Loucy (cell line): ENCODE measurements at regions not wholly inside any gene's neighbourhood (a gene's known extent, or its start where the extent isn't known, plus 50 kb on each side); places are given as distances from the start of the nearest gene placed in this dataset.

Experiments
- H2AFZ ChIP-seq: fragments of 200-600 bp; sonication (generic); 2 replicates; pipeline ENCODE4 v1.6.0; 2016; ENCODE audit warnings: antibody characterized with exemption, mild to moderate bottlenecking, low read length, moderate library complexity
- H3F3A ChIP-seq: fragments of 200-600 bp; 2 replicates; pipeline ENCODE4 v1.6.0; 2016; ENCODE audit warnings: antibody characterized with exemption, low read depth, mild to moderate bottlenecking
- H3K27me3 ChIP-seq: fragments of 200-600 bp; sonication (generic); 2 replicates; pipeline ENCODE4 v1.6.1; 2014; ENCODE audit warnings: low read length, mild to moderate bottlenecking; ENCODE audit not compliant: insufficient read depth, poor library complexity, severe bottlenecking
- H3K36me3 ChIP-seq: fragments of 200-600 bp; sonication (generic); 2 replicates; pipeline ENCODE4 v1.6.1; 2016; ENCODE audit warnings: low read length; ENCODE audit not compliant: insufficient read depth
- H3K4me1 ChIP-seq: fragments of 200-600 bp; sonication (generic); 2 replicates; pipeline ENCODE4 v1.5.1; 2014; ENCODE audit warnings: low read length, mild to moderate bottlenecking; ENCODE audit not compliant: insufficient read depth, poor library complexity, severe bottlenecking
- H3K4me2 ChIP-seq: fragments of 200-600 bp; sonication (generic); 2 replicates; pipeline ENCODE4 v1.6.0; 2014; ENCODE audit warnings: antibody characterized with exemption, low read length, low read depth, mild to moderate bottlenecking; ENCODE audit not compliant: poor library complexity, severe bottlenecking
- H3K4me3 ChIP-seq: fragments of 200-600 bp; sonication (generic); 2 replicates; pipeline ENCODE4 v1.5.1; 2014; ENCODE audit warnings: low read length, mild to moderate bottlenecking, mixed read lengths; ENCODE audit not compliant: poor library complexity, severe bottlenecking
- H3K79me2 ChIP-seq: fragments of 200-600 bp; sonication (generic); 2 replicates; pipeline ENCODE4 v1.6.1; 2014; ENCODE audit warnings: low read length; ENCODE audit not compliant: insufficient read depth
- H3K9ac ChIP-seq: fragments of 200-600 bp; sonication (generic); 2 replicates; pipeline ENCODE4 v1.6.0; 2014; ENCODE audit warnings: mild to moderate bottlenecking, low read depth, low read length, moderate library complexity; ENCODE audit not compliant: poor library complexity, severe bottlenecking
- H3K9me2 ChIP-seq: fragments of 200-600 bp; sonication (generic); replicated peaks from 2 replicates; pipeline ENCODE4 v1.6.1; 2016; ENCODE audit warnings: low read depth, low read length, mixed read lengths
- H3K9me3 ChIP-seq: fragments of 200-600 bp; sonication (generic); 2 replicates; pipeline ENCODE4 v1.6.1; 2014; ENCODE audit warnings: mild to moderate bottlenecking, antibody characterized with exemption, low read length, low read depth; ENCODE audit not compliant: insufficient read depth
- H4K20me1 ChIP-seq: fragments of 200-600 bp; sonication (generic); 2 replicates; pipeline ENCODE4 v1.6.0; 2014; ENCODE audit warnings: antibody characterized with exemption, low read length, mild to moderate bottlenecking; ENCODE audit not compliant: insufficient read depth, poor library complexity, severe bottlenecking
- CTCF ChIP-seq: fragments of 200-600 bp; sonication (generic); conservative IDR thresholded peaks from 2 replicates; pipeline ENCODE4 v1.5.1; 2014; ENCODE audit warnings: mild to moderate bottlenecking, antibody characterized with exemption, low read length
- EZH2phosphoT487 ChIP-seq: fragments of 200-600 bp; IDR thresholded peaks from 2 replicates; pipeline ENCODE4 v1.6.1; 2018; ENCODE audit warnings: antibody characterized with exemption, mild to moderate bottlenecking, moderate library complexity, borderline replicate concordance

DNA sequence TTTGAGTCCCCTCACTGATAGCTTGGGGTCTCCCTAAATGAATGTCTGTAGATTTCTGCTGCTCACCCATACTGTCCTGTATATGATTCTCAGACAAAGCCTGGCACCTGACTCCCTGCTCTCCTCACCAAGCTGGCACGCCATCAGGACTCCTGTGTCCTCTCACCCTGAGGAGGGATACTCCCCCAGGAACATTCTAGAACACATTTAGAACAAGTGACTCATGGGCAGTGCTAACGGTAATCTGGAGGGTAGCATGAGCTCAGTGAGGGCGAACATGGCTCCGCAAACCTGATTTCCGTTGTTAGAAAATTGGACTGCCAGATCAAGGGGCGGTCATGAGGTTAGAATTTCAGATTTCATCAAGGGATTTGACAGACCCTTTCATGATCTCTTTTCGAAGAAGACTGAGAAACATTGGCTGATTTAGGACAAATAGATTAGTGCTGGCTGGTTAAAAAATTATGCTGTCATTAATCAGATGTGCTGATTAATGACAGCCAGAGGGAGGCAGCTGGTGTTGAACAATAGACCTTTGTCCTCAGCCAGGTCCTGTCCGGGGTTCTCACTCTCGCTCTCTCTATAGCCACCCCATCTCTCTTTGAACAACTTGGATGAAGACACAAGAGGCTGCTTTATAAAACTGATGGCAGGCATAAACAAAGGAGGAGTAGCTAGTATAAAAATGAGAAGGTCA is 244.3 kb downstream of the PTTG2 start:
- Histone ChIP-seq H2AFZ (no peak overlapping the region), H3F3A (no peaks in the 10 kb centered on the region), H3K9me3 (no peaks in the 10 kb centered on the region), H3K79me2 (no peaks in the 10 kb centered on the region), H3K4me2 (no peak overlapping the region), H3K4me3 (no peak overlapping the region), H4K20me1 (no peaks in the 10 kb centered on the region), H3K4me1 (no peaks in the 10 kb centered on the region), H3K27me3 (no peaks in the 10 kb centered on the region), H3K9ac (no peak overlapping the region), H3K9me2 (no peaks in the 10 kb centered on the region), H3K36me3 (no peaks in the 10 kb centered on the region)
- TF ChIP-seq CTCF (no peak), EZH2phosphoT487 (no peak)

GRCh38 chr4:38205261-38205660 is 245.1 kb downstream of the PTTG2 start:
- no peaks in the 10 kb centered on the region for H3K36me3 ChIP-seq
- H3K79me2 ChIP-seq, result no peaks in the 10 kb centered on the region
- H4K20me1 ChIP-seq, result no peaks in the 10 kb centered on the region
- no peak overlapping the region for H3K4me3 ChIP-seq
- no peak overlapping the region for H3K4me2 ChIP-seq
- TF ChIP-seq CTCF, result no peak
- TF ChIP-seq EZH2phosphoT487, result no peak
- no peak overlapping the region for H3K9ac ChIP-seq
- no peaks in the 10 kb centered on the region for H3K27me3 ChIP-seq
- H3K9me3 ChIP-seq, result no peaks in the 10 kb centered on the region
- no peaks in the 10 kb centered on the region for H3F3A ChIP-seq
- no peaks in the 10 kb centered on the region for H3K9me2 ChIP-seq
- H2AFZ ChIP-seq, result no peak overlapping the region
- H3K4me1 ChIP-seq, result no peaks in the 10 kb centered on the region

DNA sequence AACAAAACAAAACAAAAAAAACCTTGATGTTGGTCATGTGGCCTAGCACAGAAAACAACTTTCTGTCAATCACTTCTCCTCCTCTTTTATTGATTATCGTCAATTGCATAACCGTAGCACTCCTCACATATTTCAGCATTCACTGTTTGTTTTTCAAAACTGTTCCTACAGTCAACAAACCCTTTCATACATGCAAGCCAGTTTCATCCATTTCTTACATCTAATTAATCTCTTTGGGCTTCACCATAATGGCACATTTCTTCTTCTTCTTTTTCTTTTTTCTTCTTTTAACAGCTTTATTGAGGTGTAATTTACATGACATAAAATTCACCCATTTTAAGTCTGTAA is 246.9 kb downstream of the PTTG2 start:
- H3K4me1 ChIP-seq, result no peaks in the 10 kb centered on the region
- no peak overlapping the region for H3K4me2 ChIP-seq
- TF ChIP-seq EZH2phosphoT487 (no peak), CTCF (no peak)

More for the DNA sequence above, 246.9 kb downstream of the PTTG2 start:
- H4K20me1 ChIP-seq, result no peaks in the 10 kb centered on the region
- H3F3A ChIP-seq, result no peaks in the 10 kb centered on the region
- H3K27me3 ChIP-seq, result no peaks in the 10 kb centered on the region
- H3K79me2 ChIP-seq, result no peaks in the 10 kb centered on the region
- H3K9ac ChIP-seq, result no peak overlapping the region
- no peaks in the 10 kb centered on the region for H3K9me3 ChIP-seq
- no peaks in the 10 kb centered on the region for H3K9me2 ChIP-seq
- no peak overlapping the region for H3K4me3 ChIP-seq
- H2AFZ ChIP-seq, result no peak overlapping the region
- no peaks in the 10 kb centered on the region for H3K36me3 ChIP-seq
